ENCODE measurements at regions not wholly inside any gene's neighbourhood (a gene's known extent, or its start where the extent isn't known, plus 50 kb on each side); places are given as distances from the start of the nearest gene placed in this dataset.

GRCh38 chr5:28017178-28017577, 978.8 kb upstream of the CDH9 start (continued):
- TF ChIP-seq GABPA (IDR thresholded peaks at IDR 0.05; ENCODE audit: borderline replicate concordance, insufficient read depth, low read length) (no peak), CBX8 (IDR thresholded peaks at IDR 0.05; ENCODE audit: borderline replicate concordance, low read depth, low read length) (no peak), HDAC2 (IDR thresholded peaks at IDR 0.05; ENCODE audit: borderline replicate concordance in 1 of 2, low read depth in 2 of 2, low read length in 2 of 2) (no peak), NRF1 (IDR thresholded peaks at IDR 0.05; ENCODE audit: low read depth, low read length) (no peak)

Data from H1 (cell line).